ENCODE measurements at regions not wholly inside any gene's neighbourhood (a gene's known extent, or its start where the extent isn't known, plus 50 kb on each side); places are given as distances from the start of the nearest gene placed in this dataset.
A peak's percentile ranks its signal among the peaks of the same experiment; 100 is the strongest.

GRCh38 chr2:107645586-107645985, 181.1 kb upstream of the RGPD4 start:
- Histone ChIP-seq H3K18ac (ENCODE audit: low read length) (no peak overlapping the region), H3K4me1 (ENCODE audit: control insufficient read depth in 1 of 2, insufficient read depth in 2 of 2, low read length in 2 of 2) (no peaks in the 10 kb centered on the region), H3K36me3 (ENCODE audit: control insufficient read depth in 1 of 2, insufficient read depth in 2 of 2, low read length in 2 of 2) (no peaks in the 10 kb centered on the region)

GRCh38 chr2:107648781-107649404, 177.8 kb upstream of the RGPD4 start:
- Histone ChIP-seq H2BK120ac (ENCODE audit: insufficient read depth, low read length, poor library complexity) (no peak overlapping the region), H4K12ac (ENCODE audit: low read depth, low read length) (no peak overlapping the region), H4K8ac (ENCODE audit: low read depth, low read length) (no peak overlapping the region), H2AK5ac (ENCODE audit: low read length) (no peak overlapping the region), H3K27me3 (ENCODE audit: insufficient read depth, low read length) (no peaks in the 10 kb centered on the region), H3K4me3 (ENCODE audit: low read depth, low read length) (no peak overlapping the region), H2BK12ac (ENCODE audit: low read length) (no peak overlapping the region), H2AFZ (ENCODE audit: insufficient read depth, low read length, poor library complexity) (no peak overlapping the region), H3K9me3 (ENCODE audit: insufficient read depth, low read depth, low read length) (peaks cover 5% of the 10 kb centered on the region), H3K23ac (ENCODE audit: low read length) (no peak overlapping the region), H3K36me3 (ENCODE audit: control insufficient read depth in 1 of 2, insufficient read depth in 2 of 2, low read length in 2 of 2) (no peaks in the 10 kb centered on the region), H2BK5ac (ENCODE audit: low read depth, low read length, poor library complexity) (no peak overlapping the region), H3K4me1 (ENCODE audit: control insufficient read depth in 1 of 2, insufficient read depth in 2 of 2, low read length in 2 of 2) (no peaks in the 10 kb centered on the region), H3K14ac (ENCODE audit: low read length) (no peak overlapping the region), H3K4me2 (ENCODE audit: low read length) (no peak overlapping the region), H3K27ac (ENCODE audit: low read depth, low read length) (no peak overlapping the region), H3K79me2 (ENCODE audit: control insufficient read depth, insufficient read depth, low read length, poor library complexity) (no peaks in the 10 kb centered on the region), H3K79me1 (ENCODE audit: low read length) (no peaks in the 10 kb centered on the region), H3K9ac (ENCODE audit: low read length) (no peak overlapping the region), H4K91ac (ENCODE audit: low read depth, low read length) (no peak overlapping the region), H3K4ac (ENCODE audit: low read depth, low read length) (no peak overlapping the region), H3K18ac (ENCODE audit: low read length) (no peak overlapping the region)
- no CpG with 5 or more reads among the region's 11 CpGs for WGBS (ENCODE audit: extremely low coverage, insufficient coverage, insufficient read length)
- no peak for DNase-seq

More at GRCh38 chr2:107645586-107645985, 181.1 kb upstream of the RGPD4 start:
- DNase-seq, result peak; percentile 66 to 84
- Histone ChIP-seq H3K14ac (ENCODE audit: low read length) (no peak overlapping the region), H4K91ac (ENCODE audit: low read depth, low read length) (no peak overlapping the region), H2BK120ac (ENCODE audit: insufficient read depth, low read length, poor library complexity) (no peak overlapping the region), H3K27ac (ENCODE audit: low read depth, low read length) (no peak overlapping the region), H3K79me2 (ENCODE audit: control insufficient read depth, insufficient read depth, low read length, poor library complexity) (no peaks in the 10 kb centered on the region), H2BK5ac (ENCODE audit: low read depth, low read length, poor library complexity) (no peak overlapping the region), H3K79me1 (ENCODE audit: low read length) (no peaks in the 10 kb centered on the region), H2AFZ (ENCODE audit: insufficient read depth, low read length, poor library complexity) (no peak overlapping the region), H2BK12ac (ENCODE audit: low read length) (no peak overlapping the region), H3K9ac (ENCODE audit: low read length) (no peak overlapping the region), H3K23ac (ENCODE audit: low read length) (no peak overlapping the region), H3K9me3 (ENCODE audit: insufficient read depth, low read depth, low read length) (peaks cover 5% of the 10 kb centered on the region), H3K4ac (ENCODE audit: low read depth, low read length) (no peak overlapping the region), H4K8ac (ENCODE audit: low read depth, low read length) (no peak overlapping the region), H3K4me3 (ENCODE audit: low read depth, low read length) (no peak overlapping the region), H3K27me3 (ENCODE audit: insufficient read depth, low read length) (no peaks in the 10 kb centered on the region), H4K12ac (ENCODE audit: low read depth, low read length) (no peak overlapping the region), H3K4me2 (ENCODE audit: low read length) (no peak overlapping the region), H2AK5ac (ENCODE audit: low read length) (no peak overlapping the region)

- H3K36me3 ChIP-seq (ENCODE audit: control insufficient read depth in 1 of 2, insufficient read depth in 2 of 2, low read length in 2 of 2), result no peaks in the 10 kb centered on the region
- no peak for DNase-seq
- H3K18ac ChIP-seq (ENCODE audit: low read length), result no peak overlapping the region
- H3K9me3 ChIP-seq (ENCODE audit: insufficient read depth, low read depth, low read length), result no peaks in the 10 kb centered on the region
- H4K91ac ChIP-seq (ENCODE audit: low read depth, low read length), result no peak overlapping the region
- WGBS (ENCODE audit: extremely low coverage, insufficient coverage, insufficient read length), result no CpG with 5 or more reads among the region's 3 CpGs
- H3K79me2 ChIP-seq (ENCODE audit: control insufficient read depth, insufficient read depth, low read length, poor library complexity), result no peaks in the 10 kb centered on the region
- H2BK5ac ChIP-seq (ENCODE audit: low read depth, low read length, poor library complexity), result no peak overlapping the region
- H3K27ac ChIP-seq (ENCODE audit: low read depth, low read length), result no peak overlapping the region
- no peak overlapping the region for H2AFZ ChIP-seq (ENCODE audit: insufficient read depth, low read length, poor library complexity)
- H3K4me2 ChIP-seq (ENCODE audit: low read length), result no peak overlapping the region
- H3K14ac ChIP-seq (ENCODE audit: low read length), result no peak overlapping the region
- H2AK5ac ChIP-seq (ENCODE audit: low read length), result no peak overlapping the region
- no peak overlapping the region for H3K9ac ChIP-seq (ENCODE audit: low read length)
- H3K4me3 ChIP-seq (ENCODE audit: low read depth, low read length), result no peak overlapping the region
- no peak overlapping the region for H4K12ac ChIP-seq (ENCODE audit: low read depth, low read length)
- no peak overlapping the region for H2BK12ac ChIP-seq (ENCODE audit: low read length)
- H3K4ac ChIP-seq (ENCODE audit: low read depth, low read length), result no peak overlapping the region
- no peaks in the 10 kb centered on the region for H3K27me3 ChIP-seq (ENCODE audit: insufficient read depth, low read length)
- no peaks in the 10 kb centered on the region for H3K79me1 ChIP-seq (ENCODE audit: low read length)
- no peaks in the 10 kb centered on the region for H3K4me1 ChIP-seq (ENCODE audit: control insufficient read depth in 1 of 2, insufficient read depth in 2 of 2, low read length in 2 of 2)
- no peak overlapping the region for H2BK120ac ChIP-seq (ENCODE audit: insufficient read depth, low read length, poor library complexity)
- no peak overlapping the region for H4K8ac ChIP-seq (ENCODE audit: low read depth, low read length)
- H3K23ac ChIP-seq (ENCODE audit: low read length), result no peak overlapping the region
Measured at GRCh38 chr2:107657049-107657448, 169.6 kb upstream of the RGPD4 start.

GRCh38 chr2:107663632-107664031, 163.1 kb upstream of the RGPD4 start:
- Histone ChIP-seq H3K79me2 (ENCODE audit: control insufficient read depth, insufficient read depth, low read length, poor library complexity) (no peaks in the 10 kb centered on the region), H4K8ac (ENCODE audit: low read depth, low read length) (no peak overlapping the region), H3K36me3 (ENCODE audit: control insufficient read depth in 1 of 2, insufficient read depth in 2 of 2, low read length in 2 of 2) (no peaks in the 10 kb centered on the region), H3K27me3 (ENCODE audit: insufficient read depth, low read length) (no peaks in the 10 kb centered on the region), H3K4ac (ENCODE audit: low read depth, low read length) (no peak overlapping the region), H3K23ac (ENCODE audit: low read length) (no peak overlapping the region), H2BK5ac (ENCODE audit: low read depth, low read length, poor library complexity) (no peak overlapping the region), H4K91ac (ENCODE audit: low read depth, low read length) (no peak overlapping the region), H3K18ac (ENCODE audit: low read length) (no peak overlapping the region), H2AK5ac (ENCODE audit: low read length) (no peak overlapping the region), H3K14ac (ENCODE audit: low read length) (no peak overlapping the region), H3K9ac (ENCODE audit: low read length) (no peak overlapping the region), H3K27ac (ENCODE audit: low read depth, low read length) (no peak overlapping the region), H2BK120ac (ENCODE audit: insufficient read depth, low read length, poor library complexity) (no peak overlapping the region), H2AFZ (ENCODE audit: insufficient read depth, low read length, poor library complexity) (no peak overlapping the region), H3K4me1 (ENCODE audit: control insufficient read depth in 1 of 2, insufficient read depth in 2 of 2, low read length in 2 of 2) (no peaks in the 10 kb centered on the region), H4K12ac (ENCODE audit: low read depth, low read length) (no peak overlapping the region), H3K9me3 (ENCODE audit: insufficient read depth, low read depth, low read length) (no peaks in the 10 kb centered on the region), H3K79me1 (ENCODE audit: low read length) (no peaks in the 10 kb centered on the region), H3K4me2 (ENCODE audit: low read length) (no peak overlapping the region), H2BK12ac (ENCODE audit: low read length) (no peak overlapping the region), H3K4me3 (ENCODE audit: low read depth, low read length) (no peak overlapping the region)
- WGBS (ENCODE audit: extremely low coverage, insufficient coverage, insufficient read length), result no CpG with 5 or more reads among the region's 6 CpGs
- DNase-seq, result peak in 1 of 2 donors; percentile 14

Data from trophoblast cell (in vitro differentiated cells and primary cell).